ENCODE measurements at regions not wholly inside any gene's neighbourhood (a gene's known extent, or its start where the extent isn't known, plus 50 kb on each side); places are given as distances from the start of the nearest gene placed in this dataset.

GRCh38 chr18:42392416-42392815, 437.4 kb downstream of the PIK3C3 start:
- H3K9me3 ChIP-seq (replicated peaks), result no peaks in the 10 kb centered on the region
- no peak overlapping the region for H3K4me3 ChIP-seq
- H3K4me1 ChIP-seq (replicated peaks), result no peaks in the 10 kb centered on the region
- DNase-seq (ENCODE audit: low read depth in 1 of 2, low spot score in 2 of 2), result no peak
- H3K27me3 ChIP-seq (replicated peaks), result no peaks in the 10 kb centered on the region
- H3K27ac ChIP-seq, result no peak overlapping the region
- no peaks in the 10 kb centered on the region for H3K36me3 ChIP-seq

- no peaks in the 10 kb centered on the region for H3K27me3 ChIP-seq (replicated peaks)
- no peak for DNase-seq (ENCODE audit: low read depth in 1 of 2, low spot score in 2 of 2)
- H3K9me3 ChIP-seq (replicated peaks), result no peaks in the 10 kb centered on the region
- H3K4me1 ChIP-seq (replicated peaks), result no peaks in the 10 kb centered on the region
- H3K4me3 ChIP-seq, result no peak overlapping the region
- no peak overlapping the region for H3K27ac ChIP-seq
- H3K36me3 ChIP-seq, result no peaks in the 10 kb centered on the region
Observed at GRCh38 chr18:42392926-42393325, 437.9 kb downstream of the PIK3C3 start.

DNA sequence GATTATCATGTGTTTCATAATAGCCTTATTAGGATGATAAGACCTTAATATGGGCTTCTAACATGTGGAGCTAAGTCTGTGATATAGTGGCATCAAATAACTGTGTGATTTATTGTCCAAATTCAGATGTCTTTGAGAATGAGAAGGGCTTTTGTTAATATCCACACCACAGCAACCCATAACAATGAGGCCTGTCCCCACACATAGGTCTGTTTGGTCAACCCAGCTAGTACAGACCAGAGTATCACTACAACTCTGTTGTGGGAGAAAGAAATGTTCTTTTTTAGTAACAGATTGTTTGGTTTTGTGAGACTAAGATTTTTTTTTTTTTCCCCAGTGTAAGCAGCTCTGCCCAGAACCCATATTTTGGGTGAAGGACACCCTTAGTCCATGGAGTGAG, 439.2 kb downstream of the PIK3C3 start:
- H3K27me3 ChIP-seq (replicated peaks), result no peaks in the 10 kb centered on the region
- H3K9me3 ChIP-seq (replicated peaks), result no peaks in the 10 kb centered on the region

GRCh38 chr18:42401131-42401673, 446.2 kb downstream of the PIK3C3 start:
- H3K4me1 ChIP-seq (replicated peaks), result peaks cover 18% of the 10 kb centered on the region
- DNase-seq (ENCODE audit: low read depth in 1 of 2, low spot score in 2 of 2), result no peak
- no peaks in the 10 kb centered on the region for H3K36me3 ChIP-seq
- H3K27ac ChIP-seq, result no peak overlapping the region
- H3K9me3 ChIP-seq (replicated peaks), result no peaks in the 10 kb centered on the region
- H3K27me3 ChIP-seq (replicated peaks), result no peaks in the 10 kb centered on the region
- H3K4me3 ChIP-seq, result no peak overlapping the region

More for the DNA sequence above, 439.2 kb downstream of the PIK3C3 start:
- Histone ChIP-seq H3K36me3 (no peaks in the 10 kb centered on the region), H3K27ac (no peak overlapping the region), H3K4me3 (no peak overlapping the region), H3K4me1 (replicated peaks) (no peaks in the 10 kb centered on the region)
- DNase-seq (ENCODE audit: low read depth in 1 of 2, low spot score in 2 of 2), result no peak

DNA sequence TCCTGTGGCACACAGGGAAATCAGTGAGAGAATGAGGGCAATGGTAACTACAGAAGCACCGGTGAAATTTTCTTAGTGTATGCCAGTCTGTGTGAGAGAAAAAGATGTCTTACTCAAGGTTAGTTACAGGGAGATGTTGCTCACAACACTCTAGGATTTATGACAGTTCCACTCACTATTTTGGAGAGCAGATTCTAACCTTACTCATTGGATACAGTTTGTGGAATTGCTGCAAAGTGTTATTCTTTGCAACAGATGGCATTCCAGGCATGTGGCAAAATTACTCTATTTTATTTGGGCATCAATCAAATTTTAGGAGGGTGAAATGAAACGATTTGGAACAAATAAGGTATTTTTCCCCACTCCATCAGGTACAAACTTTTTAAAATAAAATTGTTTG, 449.1 kb downstream of the PIK3C3 start:
- H3K27me3 ChIP-seq (replicated peaks), result no peaks in the 10 kb centered on the region
- DNase-seq (ENCODE audit: low read depth in 1 of 2, low spot score in 2 of 2), result no peak
- peaks cover under 1% of the 10 kb centered on the region for H3K9me3 ChIP-seq (replicated peaks)
- H3K36me3 ChIP-seq, result no peaks in the 10 kb centered on the region
- H3K4me3 ChIP-seq, result no peak overlapping the region
- H3K27ac ChIP-seq, result no peak overlapping the region
- peaks cover 18% of the 10 kb centered on the region for H3K4me1 ChIP-seq (replicated peaks)

GRCh38 chr18:42409005-42409404, 454.0 kb downstream of the PIK3C3 start:
- Histone ChIP-seq H3K27ac (no peak overlapping the region), H3K27me3 (replicated peaks) (no peaks in the 10 kb centered on the region), H3K36me3 (no peaks in the 10 kb centered on the region), H3K9me3 (replicated peaks) (peaks cover 4% of the 10 kb centered on the region), H3K4me3 (no peak overlapping the region), H3K4me1 (replicated peaks) (peaks cover 40% of the 10 kb centered on the region)
- no peak for DNase-seq (ENCODE audit: low read depth in 1 of 2, low spot score in 2 of 2)

DNA sequence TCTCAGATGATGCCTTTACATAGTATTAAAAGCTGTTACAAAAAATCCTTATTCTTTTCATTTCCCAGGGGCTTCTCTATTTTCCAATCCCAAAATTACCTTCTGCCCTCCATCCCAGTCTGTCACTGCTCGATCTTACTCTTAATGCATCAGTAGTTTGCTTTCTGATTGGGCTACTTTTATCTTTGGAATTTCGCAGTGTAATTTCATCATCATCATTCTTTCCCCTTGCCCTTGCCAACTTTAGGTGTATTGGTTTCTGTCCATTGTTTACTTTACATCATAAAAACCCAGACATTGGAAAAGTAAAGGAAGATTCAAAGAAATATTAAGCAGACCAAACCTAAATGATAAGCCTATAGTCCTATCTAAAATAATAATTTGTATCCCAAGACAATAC, 457.2 kb downstream of the PIK3C3 start:
- Histone ChIP-seq H3K27me3 (replicated peaks) (no peaks in the 10 kb centered on the region), H3K27ac (peak overlapping the region; percentile 100), H3K36me3 (no peaks in the 10 kb centered on the region), H3K4me1 (replicated peaks) (peaks cover 50% of the 10 kb centered on the region), H3K4me3 (no peak overlapping the region), H3K9me3 (replicated peaks) (peaks cover 4% of the 10 kb centered on the region)
- no peak for DNase-seq (ENCODE audit: low read depth in 1 of 2, low spot score in 2 of 2)

DNA sequence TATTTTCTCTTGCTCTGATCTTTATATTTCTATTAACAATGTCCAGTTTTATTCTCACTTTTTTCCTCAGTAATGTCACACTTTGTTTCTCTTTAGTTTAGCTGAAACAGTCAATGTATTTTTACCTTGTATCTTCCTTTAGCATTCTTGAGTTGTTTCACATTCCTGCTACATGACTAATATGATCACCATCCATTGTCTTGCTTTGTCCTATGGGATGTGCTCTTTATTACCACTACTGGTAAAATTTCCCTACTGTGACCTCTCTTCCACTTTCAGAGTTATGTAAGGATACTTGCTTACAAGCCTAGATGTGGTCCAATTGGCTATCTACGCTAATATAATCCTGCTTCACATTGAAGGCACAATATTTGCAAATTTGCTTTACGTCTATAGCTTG, 457.9 kb downstream of the PIK3C3 start:
- H3K4me1 ChIP-seq (replicated peaks), result peaks cover 57% of the 10 kb centered on the region
- H3K27ac ChIP-seq, result peak overlapping the region; percentile 100
- H3K27me3 ChIP-seq (replicated peaks), result no peaks in the 10 kb centered on the region
- no peak overlapping the region for H3K4me3 ChIP-seq
- H3K36me3 ChIP-seq, result no peaks in the 10 kb centered on the region
- peak in 1 of 2 experiments; percentile 92 for DNase-seq (ENCODE audit: low read depth in 1 of 2, low spot score in 2 of 2)
- peaks cover 4% of the 10 kb centered on the region for H3K9me3 ChIP-seq (replicated peaks)

GRCh38 chr18:42413870-42414269, 458.8 kb downstream of the PIK3C3 start:
- H3K27ac ChIP-seq, result peak overlapping the region; percentile 100
- no peak overlapping the region for H3K4me3 ChIP-seq
- peaks cover 66% of the 10 kb centered on the region for H3K4me1 ChIP-seq (replicated peaks)
- H3K36me3 ChIP-seq, result no peaks in the 10 kb centered on the region
- H3K9me3 ChIP-seq (replicated peaks), result peaks cover 4% of the 10 kb centered on the region
- H3K27me3 ChIP-seq (replicated peaks), result no peaks in the 10 kb centered on the region
- peak; percentile 85 to 94 for DNase-seq (ENCODE audit: low read depth in 1 of 2, low spot score in 2 of 2)

DNA sequence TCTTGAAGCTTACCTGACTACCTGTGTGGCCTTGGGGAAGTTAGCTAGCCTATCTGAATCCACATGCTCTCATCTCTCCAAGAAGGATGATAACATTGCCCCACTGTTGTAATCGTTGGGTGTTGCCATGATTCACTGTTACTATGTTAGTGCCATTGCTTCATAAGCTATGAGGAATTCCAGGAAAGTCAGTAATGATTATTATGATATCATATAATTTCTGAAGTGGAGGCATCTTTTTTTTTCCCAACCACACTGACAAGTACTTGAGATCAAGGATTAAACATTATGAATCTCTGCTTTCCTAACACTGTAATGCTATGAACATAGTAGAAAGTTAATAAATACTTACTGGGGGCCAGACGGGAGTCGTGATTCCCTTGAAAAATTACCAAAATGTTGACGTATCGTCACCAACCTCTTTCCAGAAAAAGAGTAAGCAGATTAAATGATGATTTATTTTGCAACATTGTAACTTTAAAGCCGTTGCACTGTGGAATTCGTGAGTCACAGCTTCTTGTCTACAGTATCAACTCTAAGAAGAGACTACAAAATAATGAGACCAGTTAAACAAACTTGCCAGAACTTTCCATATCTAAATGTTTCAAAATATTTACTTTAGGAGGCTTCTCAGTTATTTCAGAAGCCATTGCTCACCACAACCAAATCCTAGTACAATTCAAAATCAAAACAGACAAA, 459.9 kb downstream of the PIK3C3 start:
- peak; percentile 79 to 98 for DNase-seq (ENCODE audit: low read depth in 1 of 2, low spot score in 2 of 2)
- Histone ChIP-seq H3K9me3 (replicated peaks) (no peaks in the 10 kb centered on the region), H3K27me3 (replicated peaks) (no peaks in the 10 kb centered on the region), H3K27ac (peak overlapping the region; percentile 100), H3K4me1 (replicated peaks) (peaks cover 68% of the 10 kb centered on the region), H3K4me3 (no peak overlapping the region), H3K36me3 (no peaks in the 10 kb centered on the region)

GRCh38 chr18:42417189-42417588, 462.2 kb downstream of the PIK3C3 start:
- Histone ChIP-seq H3K9me3 (replicated peaks) (no peaks in the 10 kb centered on the region), H3K27me3 (replicated peaks) (no peaks in the 10 kb centered on the region), H3K4me3 (no peak overlapping the region), H3K4me1 (replicated peaks) (peaks cover 61% of the 10 kb centered on the region), H3K36me3 (no peaks in the 10 kb centered on the region), H3K27ac (peak overlapping the region; percentile 60; the same call in 1 of the 2 replicates)
- no peak for DNase-seq (ENCODE audit: low read depth in 1 of 2, low spot score in 2 of 2)

DNA sequence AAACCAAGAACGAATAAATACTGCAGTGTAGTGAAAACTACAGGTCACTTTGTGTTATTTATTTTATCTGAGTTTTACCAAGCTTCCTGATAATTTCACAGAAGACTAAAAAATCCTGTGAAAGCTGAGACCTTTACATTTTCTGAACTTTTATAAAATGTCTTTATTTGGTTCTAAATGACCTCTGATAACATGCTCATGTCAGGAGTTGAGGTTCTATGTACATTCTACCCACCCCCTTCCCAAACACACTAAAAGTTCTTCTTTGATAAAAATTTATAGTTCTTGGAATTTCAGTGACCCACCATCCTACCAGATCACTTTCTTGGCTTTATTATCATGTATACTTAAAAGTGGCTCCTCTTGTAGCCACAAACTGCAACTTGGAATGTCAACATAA, 463.1 kb downstream of the PIK3C3 start:
- peaks cover 52% of the 10 kb centered on the region for H3K4me1 ChIP-seq (replicated peaks)

DNA sequence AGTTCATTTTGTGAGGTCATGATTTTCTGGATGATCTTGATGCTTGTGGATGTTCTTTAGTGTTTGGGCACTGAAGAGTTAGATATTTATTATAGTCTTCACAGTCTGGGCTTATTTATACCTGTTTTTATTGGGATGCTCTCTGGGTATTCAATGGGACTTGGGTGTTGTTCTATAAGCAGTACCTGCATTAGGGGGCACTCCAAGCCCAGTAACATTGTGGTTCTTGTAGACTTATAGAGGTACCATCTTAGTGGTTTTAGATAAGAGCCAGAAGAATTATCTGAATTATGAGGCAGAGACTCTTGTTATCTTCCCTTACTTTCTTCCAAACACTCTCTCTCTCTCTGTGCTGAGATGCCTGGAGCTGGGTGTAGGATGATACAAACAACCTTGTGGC, 470.0 kb downstream of the PIK3C3 start:
- Histone ChIP-seq H3K36me3 (no peaks in the 10 kb centered on the region), H3K9me3 (replicated peaks) (no peaks in the 10 kb centered on the region), H3K27me3 (replicated peaks) (no peaks in the 10 kb centered on the region), H3K27ac (no peak overlapping the region), H3K4me3 (no peak overlapping the region), H3K4me1 (replicated peaks) (no peaks in the 10 kb centered on the region)
- no peak for DNase-seq (ENCODE audit: low read depth in 1 of 2, low spot score in 2 of 2)

More for the DNA sequence above, 463.1 kb downstream of the PIK3C3 start:
- Histone ChIP-seq H3K27me3 (replicated peaks) (no peaks in the 10 kb centered on the region), H3K36me3 (no peaks in the 10 kb centered on the region), H3K4me3 (no peak overlapping the region), H3K27ac (peak overlapping the region; percentile 60), H3K9me3 (replicated peaks) (no peaks in the 10 kb centered on the region)
- DNase-seq (ENCODE audit: low read depth in 1 of 2, low spot score in 2 of 2), result peak in 1 of 2 experiments; percentile 67

- no peak overlapping the region for H3K27ac ChIP-seq
- no peak for DNase-seq (ENCODE audit: low read depth in 1 of 2, low spot score in 2 of 2)
Observed at GRCh38 chr18:42426496-42427015, 471.5 kb downstream of the PIK3C3 start.

More at GRCh38 chr18:42426496-42427015, 471.5 kb downstream of the PIK3C3 start:
- Histone ChIP-seq H3K4me1 (replicated peaks) (no peaks in the 10 kb centered on the region), H3K36me3 (no peaks in the 10 kb centered on the region), H3K9me3 (replicated peaks) (no peaks in the 10 kb centered on the region), H3K27me3 (replicated peaks) (no peaks in the 10 kb centered on the region), H3K4me3 (no peak overlapping the region)
